GM12874 (cell line): ENCODE measurements at regions not wholly inside any gene's neighbourhood (a gene's known extent, or its start where the extent isn't known, plus 50 kb on each side); places are given as distances from the start of the nearest gene placed in this dataset.

ENCODE experiments used
- TF ChIP-seq, protein P1 (sequence below): IDR thresholded peaks from 2 replicates; pipeline ENCODE4 v1.5.1; 2011; ENCODE audit warnings: low read depth, mild to moderate bottlenecking, control low read depth, low read length, moderate library complexity; ENCODE audit not compliant: insufficient read depth

- TF ChIP-seq, protein P1, sequence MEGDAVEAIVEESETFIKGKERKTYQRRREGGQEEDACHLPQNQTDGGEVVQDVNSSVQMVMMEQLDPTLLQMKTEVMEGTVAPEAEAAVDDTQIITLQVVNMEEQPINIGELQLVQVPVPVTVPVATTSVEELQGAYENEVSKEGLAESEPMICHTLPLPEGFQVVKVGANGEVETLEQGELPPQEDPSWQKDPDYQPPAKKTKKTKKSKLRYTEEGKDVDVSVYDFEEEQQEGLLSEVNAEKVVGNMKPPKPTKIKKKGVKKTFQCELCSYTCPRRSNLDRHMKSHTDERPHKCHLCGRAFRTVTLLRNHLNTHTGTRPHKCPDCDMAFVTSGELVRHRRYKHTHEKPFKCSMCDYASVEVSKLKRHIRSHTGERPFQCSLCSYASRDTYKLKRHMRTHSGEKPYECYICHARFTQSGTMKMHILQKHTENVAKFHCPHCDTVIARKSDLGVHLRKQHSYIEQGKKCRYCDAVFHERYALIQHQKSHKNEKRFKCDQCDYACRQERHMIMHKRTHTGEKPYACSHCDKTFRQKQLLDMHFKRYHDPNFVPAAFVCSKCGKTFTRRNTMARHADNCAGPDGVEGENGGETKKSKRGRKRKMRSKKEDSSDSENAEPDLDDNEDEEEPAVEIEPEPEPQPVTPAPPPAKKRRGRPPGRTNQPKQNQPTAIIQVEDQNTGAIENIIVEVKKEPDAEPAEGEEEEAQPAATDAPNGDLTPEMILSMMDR: no peak
These were observed 391.3 kb upstream of the FIGN start for GRCh38 chr2:164126960-164127660.

DNA sequence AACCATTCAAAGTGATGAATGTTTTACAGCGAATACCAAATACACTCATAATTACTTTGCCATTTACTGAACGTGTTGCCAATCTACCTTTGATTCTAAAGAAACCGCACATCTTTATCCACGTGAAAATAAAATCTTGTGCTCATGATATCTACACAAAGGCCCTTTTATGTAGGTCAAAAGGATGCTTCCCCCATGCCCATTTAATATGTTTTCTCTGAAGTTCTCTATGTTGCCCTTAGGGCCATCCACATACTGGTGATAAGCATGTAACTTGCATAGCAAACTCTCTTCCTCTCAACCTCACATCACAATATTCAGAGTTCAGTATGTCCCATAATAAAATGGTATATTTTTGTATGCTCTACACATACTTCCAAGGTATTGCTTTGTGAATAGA lies 380.0 kb upstream of the FIGN start:
- TF ChIP-seq, protein P1: no peak

DNA sequence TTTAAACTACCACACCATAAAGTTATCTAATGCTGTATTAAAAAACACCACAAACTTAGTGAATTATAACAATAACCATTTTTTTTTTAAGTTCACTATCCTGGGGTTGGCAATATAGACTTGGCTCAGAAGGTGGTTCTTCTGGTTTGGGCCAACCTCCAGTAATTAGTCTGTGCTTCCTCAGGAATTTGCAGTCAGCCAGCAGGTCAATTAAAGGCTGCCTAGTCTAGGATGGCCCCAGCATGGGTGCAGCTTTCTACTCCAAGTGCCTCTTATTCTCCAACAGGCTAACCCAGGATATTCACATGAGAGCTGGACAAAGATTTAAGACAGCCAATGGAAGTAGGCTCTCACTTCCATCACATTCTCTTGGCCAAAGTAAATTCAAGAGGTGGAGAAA lies 379.1 kb upstream of the FIGN start:
- TF ChIP-seq, protein P1: no peak

GRCh38 chr2:164112105-164112504 lies 376.3 kb upstream of the FIGN start:
- TF ChIP-seq, protein P1: no peak

GRCh38 chr2:164110515-164110914 lies 374.7 kb upstream of the FIGN start:
- TF ChIP-seq, protein P1: no peak

DNA sequence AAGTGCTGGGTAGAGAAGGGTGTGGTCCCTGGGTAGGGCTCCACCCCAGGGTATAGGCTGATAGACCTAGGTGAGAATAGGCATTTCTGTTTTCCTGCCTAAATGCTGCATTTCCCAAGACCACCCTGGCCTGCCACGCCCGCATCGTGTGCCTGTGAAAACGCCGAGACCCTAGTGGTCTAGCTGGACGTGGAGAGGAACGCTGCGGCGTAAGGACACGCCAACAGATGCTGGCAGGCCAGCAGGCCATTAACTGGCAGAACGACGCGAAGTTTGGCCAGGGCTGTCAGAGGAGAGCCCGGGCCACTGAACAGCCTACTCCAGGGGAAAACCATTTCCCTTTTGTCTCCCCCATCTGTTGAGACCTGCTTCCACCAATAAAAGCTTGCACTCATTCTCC lies 373.2 kb upstream of the FIGN start:
- TF ChIP-seq, protein P1: no peak

DNA sequence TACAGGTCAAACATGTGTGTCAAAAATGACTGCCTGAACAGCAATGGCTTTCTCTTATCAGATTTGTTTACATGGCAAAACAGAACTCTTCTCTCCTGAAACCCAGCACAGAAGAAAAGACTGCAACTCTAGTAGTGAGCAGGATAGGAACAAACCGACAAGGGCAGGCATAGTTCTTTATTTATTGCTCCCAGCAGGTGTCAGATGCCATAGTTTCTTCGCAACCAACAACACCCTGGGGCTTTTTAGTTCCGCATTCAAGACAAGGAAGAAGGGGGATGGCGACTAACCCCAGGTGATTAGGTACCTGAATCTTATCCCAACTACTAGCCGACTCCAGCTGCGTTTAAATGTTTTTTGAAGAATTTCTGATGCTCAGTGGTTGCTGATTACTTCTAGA lies 367.5 kb upstream of the FIGN start:
- TF ChIP-seq, protein P1: no peak
